HEK293 (cell line): ENCODE measurements at regions not wholly inside any gene's neighbourhood (a gene's known extent, or its start where the extent isn't known, plus 50 kb on each side); places are given as distances from the start of the nearest gene placed in this dataset.
A peak's percentile ranks its signal among the peaks of the same experiment; 100 is the strongest.

Experiments
- GLI4 ChIP-seq: fragments of 450-650 bp; formaldehyde crosslinking; IDR thresholded peaks from 2 replicates; pipeline ENCODE4 v1.5.1; 2016; ENCODE audit warnings: missing biosample characterization, missing genetic modification characterization
- OSR2 ChIP-seq: fragments of 450-650 bp; formaldehyde crosslinking; IDR thresholded peaks from 2 replicates; pipeline ENCODE4 v1.5.1; 2016; ENCODE audit warnings: missing biosample characterization, missing genetic modification characterization
- WT1 ChIP-seq: fragments of 450-650 bp; formaldehyde crosslinking; IDR thresholded peaks from 2 replicates; pipeline ENCODE4 v1.5.1; 2016; ENCODE audit warnings: missing biosample characterization, missing genetic modification characterization
- ZBTB1 ChIP-seq: fragments of 450-650 bp; formaldehyde crosslinking; IDR thresholded peaks from 2 replicates; pipeline ENCODE4 v1.5.1; 2016; ENCODE audit warnings: missing biosample characterization, missing genetic modification characterization
- ZBTB17 ChIP-seq: fragments of 450-650 bp; formaldehyde crosslinking; IDR thresholded peaks from 2 replicates; pipeline ENCODE4 v1.5.1; 2016; ENCODE audit warnings: missing biosample characterization, missing genetic modification characterization
- ZNF10 ChIP-seq: fragments of 450-650 bp; formaldehyde crosslinking; IDR thresholded peaks from 2 replicates; pipeline ENCODE4 v1.5.1; 2017; ENCODE audit warnings: missing biosample characterization, missing genetic modification characterization
- ZNF121 ChIP-seq: fragments of 450-650 bp; formaldehyde crosslinking; IDR thresholded peaks from 2 replicates; pipeline ENCODE4 v1.5.1; 2016; ENCODE audit warnings: missing biosample characterization, missing genetic modification characterization
- ZNF16 ChIP-seq: fragments of 450-650 bp; formaldehyde crosslinking; IDR thresholded peaks from 2 replicates; pipeline ENCODE4 v1.5.1; 2016; ENCODE audit warnings: low read depth, missing biosample characterization, missing genetic modification characterization
- ZNF19 ChIP-seq: fragments of 450-650 bp; formaldehyde crosslinking; IDR thresholded peaks from 2 replicates; pipeline ENCODE4; 2016; ENCODE audit warnings: missing biosample characterization, missing genetic modification characterization, low read depth
- ZNF221 ChIP-seq: fragments of 450-650 bp; formaldehyde crosslinking; IDR thresholded peaks from 2 replicates; pipeline ENCODE4 v1.5.1; 2017; ENCODE audit warnings: missing biosample characterization, missing genetic modification characterization, borderline replicate concordance
- ZNF423 ChIP-seq: fragments of 450-650 bp; formaldehyde crosslinking; IDR thresholded peaks from 2 replicates; pipeline ENCODE4 v1.5.1; 2016; ENCODE audit warnings: missing biosample characterization, missing genetic modification characterization
- ZNF426 ChIP-seq: fragments of 450-650 bp; formaldehyde crosslinking; IDR thresholded peaks from 2 replicates; pipeline ENCODE4 v1.5.1; 2017; ENCODE audit warnings: missing biosample characterization, missing genetic modification characterization, mild to moderate bottlenecking, inconsistent platforms, moderate library complexity
- ZNF510 ChIP-seq: fragments of 450-650 bp; formaldehyde crosslinking; IDR thresholded peaks from 2 replicates; pipeline ENCODE4 v1.5.1; 2018; ENCODE audit warnings: mild to moderate bottlenecking, missing genetic modification characterization, missing biosample characterization; ENCODE audit not compliant: insufficient replicate concordance
- ZNF585B ChIP-seq: fragments of 450-650 bp; formaldehyde crosslinking; IDR thresholded peaks from 2 replicates; pipeline ENCODE4 v1.5.1; 2016; ENCODE audit warnings: missing biosample characterization, missing genetic modification characterization
- ZNF596 ChIP-seq: fragments of 450-650 bp; IDR thresholded peaks from 2 replicates; pipeline ENCODE4 v1.5.0; 2018; ENCODE audit warnings: missing biosample characterization, mild to moderate bottlenecking, missing genetic modification characterization, moderate library complexity
- ZNF777 ChIP-seq: fragments of 450-650 bp; formaldehyde crosslinking; IDR thresholded peaks from 2 replicates; pipeline ENCODE4 v1.5.1; 2017; ENCODE audit warnings: missing biosample characterization, missing genetic modification characterization, borderline replicate concordance
- ZNF785 ChIP-seq: fragments of 450-650 bp; formaldehyde crosslinking; IDR thresholded peaks from 2 replicates; pipeline ENCODE4 v1.5.1; 2016; ENCODE audit warnings: missing biosample characterization, missing genetic modification characterization
- ZNF830 ChIP-seq: fragments of 450-650 bp; IDR thresholded peaks from 2 replicates; pipeline ENCODE4 v1.5.0; 2018; ENCODE audit warnings: missing biosample characterization, missing genetic modification characterization, low read depth, mild to moderate bottlenecking, moderate library complexity
- TF ChIP-seq, protein P1 (sequence below): fragments of 450-650 bp; formaldehyde crosslinking; IDR thresholded peaks from 2 replicates; pipeline ENCODE4 v1.5.1; 2016; ENCODE audit warnings: missing biosample characterization, missing genetic modification characterization
- TF ChIP-seq, protein P2 (sequence below): fragments of 450-650 bp; formaldehyde crosslinking; IDR thresholded peaks from 2 replicates; pipeline ENCODE4 v1.5.1; 2016; ENCODE audit warnings: missing biosample characterization, missing genetic modification characterization
- TF ChIP-seq, protein P3 (sequence below): fragments of 450-650 bp; formaldehyde crosslinking; IDR thresholded peaks from 2 replicates; pipeline ENCODE4 v1.5.1; 2016; ENCODE audit warnings: missing biosample characterization, missing genetic modification characterization
- TF ChIP-seq, protein P4 (sequence below): fragments of 450-650 bp; formaldehyde crosslinking; IDR thresholded peaks from 2 replicates; pipeline ENCODE4 v1.5.1; 2016; ENCODE audit warnings: missing biosample characterization, missing genetic modification characterization
- TF ChIP-seq, protein P5 (sequence below): fragments of 450-650 bp; formaldehyde crosslinking; IDR thresholded peaks from 2 replicates; pipeline ENCODE4 v1.5.1; 2017; ENCODE audit warnings: missing biosample characterization, mild to moderate bottlenecking, missing genetic modification characterization, moderate library complexity
- TF ChIP-seq, protein P6 (sequence below): fragments of 450-650 bp; formaldehyde crosslinking; IDR thresholded peaks from 2 replicates; pipeline ENCODE4; 2016; ENCODE audit warnings: missing biosample characterization, missing genetic modification characterization
- TF ChIP-seq, protein P7 (sequence below): fragments of 450-650 bp; formaldehyde crosslinking; IDR thresholded peaks from 2 replicates; pipeline ENCODE4 v1.5.1; 2016; ENCODE audit warnings: missing biosample characterization, missing genetic modification characterization, borderline replicate concordance

DNA sequence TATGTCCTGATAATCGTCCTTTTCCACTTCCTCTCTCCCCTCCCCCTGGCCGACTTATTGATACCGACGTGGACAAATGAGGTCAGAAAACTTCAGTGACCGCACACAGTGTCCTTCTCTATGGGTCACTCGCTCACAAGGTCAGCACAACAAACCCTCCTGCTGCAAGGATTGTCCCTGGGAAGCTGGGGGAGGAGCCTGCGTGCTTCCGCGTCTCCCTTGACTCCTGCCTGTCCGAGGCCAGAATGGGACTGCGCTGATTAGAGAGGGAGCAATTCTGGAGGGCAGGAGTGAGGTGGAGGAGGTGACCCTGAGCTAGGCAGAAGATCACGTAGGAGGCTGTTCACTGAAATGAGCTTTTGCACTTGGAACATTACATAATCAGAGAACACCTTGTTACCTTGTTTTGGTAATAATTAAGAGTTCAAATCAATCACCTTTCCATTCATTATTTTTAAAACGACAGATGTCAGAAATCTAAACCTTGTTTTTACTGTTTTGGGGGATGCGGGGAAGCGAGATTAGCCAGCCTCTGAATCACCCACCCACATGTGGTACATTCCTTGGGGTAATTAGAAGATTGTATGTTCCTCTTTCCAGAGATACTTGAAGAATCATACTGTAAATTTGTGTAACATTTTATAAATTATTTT lies 70.6 kb downstream of the CTAGE1 start (continued):
- TF ChIP-seq ZNF785 (tag by site-specific recombination), result no peak
- TF ChIP-seq ZNF596 (tag by site-specific recombination), result no peak
- TF ChIP-seq ZNF423, result no peak
- TF ChIP-seq, protein P1, sequence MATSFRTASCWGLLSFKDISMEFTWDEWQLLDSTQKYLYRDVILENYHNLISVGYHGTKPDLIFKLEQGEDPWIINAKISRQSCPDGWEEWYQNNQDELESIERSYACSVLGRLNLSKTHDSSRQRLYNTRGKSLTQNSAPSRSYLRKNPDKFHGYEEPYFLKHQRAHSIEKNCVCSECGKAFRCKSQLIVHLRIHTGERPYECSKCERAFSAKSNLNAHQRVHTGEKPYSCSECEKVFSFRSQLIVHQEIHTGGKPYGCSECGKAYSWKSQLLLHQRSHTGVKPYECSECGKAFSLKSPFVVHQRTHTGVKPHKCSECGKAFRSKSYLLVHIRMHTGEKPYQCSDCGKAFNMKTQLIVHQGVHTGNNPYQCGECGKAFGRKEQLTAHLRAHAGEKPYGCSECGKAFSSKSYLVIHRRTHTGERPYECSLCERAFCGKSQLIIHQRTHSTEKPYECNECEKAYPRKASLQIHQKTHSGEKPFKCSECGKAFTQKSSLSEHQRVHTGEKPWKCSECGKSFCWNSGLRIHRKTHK (tag by site-specific recombination), result no peak
- TF ChIP-seq, protein P2, sequence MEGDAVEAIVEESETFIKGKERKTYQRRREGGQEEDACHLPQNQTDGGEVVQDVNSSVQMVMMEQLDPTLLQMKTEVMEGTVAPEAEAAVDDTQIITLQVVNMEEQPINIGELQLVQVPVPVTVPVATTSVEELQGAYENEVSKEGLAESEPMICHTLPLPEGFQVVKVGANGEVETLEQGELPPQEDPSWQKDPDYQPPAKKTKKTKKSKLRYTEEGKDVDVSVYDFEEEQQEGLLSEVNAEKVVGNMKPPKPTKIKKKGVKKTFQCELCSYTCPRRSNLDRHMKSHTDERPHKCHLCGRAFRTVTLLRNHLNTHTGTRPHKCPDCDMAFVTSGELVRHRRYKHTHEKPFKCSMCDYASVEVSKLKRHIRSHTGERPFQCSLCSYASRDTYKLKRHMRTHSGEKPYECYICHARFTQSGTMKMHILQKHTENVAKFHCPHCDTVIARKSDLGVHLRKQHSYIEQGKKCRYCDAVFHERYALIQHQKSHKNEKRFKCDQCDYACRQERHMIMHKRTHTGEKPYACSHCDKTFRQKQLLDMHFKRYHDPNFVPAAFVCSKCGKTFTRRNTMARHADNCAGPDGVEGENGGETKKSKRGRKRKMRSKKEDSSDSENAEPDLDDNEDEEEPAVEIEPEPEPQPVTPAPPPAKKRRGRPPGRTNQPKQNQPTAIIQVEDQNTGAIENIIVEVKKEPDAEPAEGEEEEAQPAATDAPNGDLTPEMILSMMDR (tag by site-specific recombination), result no peak
- TF ChIP-seq, protein P3, sequence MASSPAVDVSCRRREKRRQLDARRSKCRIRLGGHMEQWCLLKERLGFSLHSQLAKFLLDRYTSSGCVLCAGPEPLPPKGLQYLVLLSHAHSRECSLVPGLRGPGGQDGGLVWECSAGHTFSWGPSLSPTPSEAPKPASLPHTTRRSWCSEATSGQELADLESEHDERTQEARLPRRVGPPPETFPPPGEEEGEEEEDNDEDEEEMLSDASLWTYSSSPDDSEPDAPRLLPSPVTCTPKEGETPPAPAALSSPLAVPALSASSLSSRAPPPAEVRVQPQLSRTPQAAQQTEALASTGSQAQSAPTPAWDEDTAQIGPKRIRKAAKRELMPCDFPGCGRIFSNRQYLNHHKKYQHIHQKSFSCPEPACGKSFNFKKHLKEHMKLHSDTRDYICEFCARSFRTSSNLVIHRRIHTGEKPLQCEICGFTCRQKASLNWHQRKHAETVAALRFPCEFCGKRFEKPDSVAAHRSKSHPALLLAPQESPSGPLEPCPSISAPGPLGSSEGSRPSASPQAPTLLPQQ (tag by site-specific recombination), result no peak
- no peak for TF ChIP-seq ZNF16
- TF ChIP-seq ZNF777 (tag by site-specific recombination), result no peak
- TF ChIP-seq, protein P4, sequence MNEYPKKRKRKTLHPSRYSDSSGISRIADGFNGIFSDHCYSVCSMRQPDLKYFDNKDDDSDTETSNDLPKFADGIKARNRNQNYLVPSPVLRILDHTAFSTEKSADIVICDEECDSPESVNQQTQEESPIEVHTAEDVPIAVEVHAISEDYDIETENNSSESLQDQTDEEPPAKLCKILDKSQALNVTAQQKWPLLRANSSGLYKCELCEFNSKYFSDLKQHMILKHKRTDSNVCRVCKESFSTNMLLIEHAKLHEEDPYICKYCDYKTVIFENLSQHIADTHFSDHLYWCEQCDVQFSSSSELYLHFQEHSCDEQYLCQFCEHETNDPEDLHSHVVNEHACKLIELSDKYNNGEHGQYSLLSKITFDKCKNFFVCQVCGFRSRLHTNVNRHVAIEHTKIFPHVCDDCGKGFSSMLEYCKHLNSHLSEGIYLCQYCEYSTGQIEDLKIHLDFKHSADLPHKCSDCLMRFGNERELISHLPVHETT, result no peak
- TF ChIP-seq ZBTB1 (tag by site-specific recombination), result no peak
- TF ChIP-seq ZNF19 (tag by site-specific recombination), result no peak
- TF ChIP-seq, protein P5, sequence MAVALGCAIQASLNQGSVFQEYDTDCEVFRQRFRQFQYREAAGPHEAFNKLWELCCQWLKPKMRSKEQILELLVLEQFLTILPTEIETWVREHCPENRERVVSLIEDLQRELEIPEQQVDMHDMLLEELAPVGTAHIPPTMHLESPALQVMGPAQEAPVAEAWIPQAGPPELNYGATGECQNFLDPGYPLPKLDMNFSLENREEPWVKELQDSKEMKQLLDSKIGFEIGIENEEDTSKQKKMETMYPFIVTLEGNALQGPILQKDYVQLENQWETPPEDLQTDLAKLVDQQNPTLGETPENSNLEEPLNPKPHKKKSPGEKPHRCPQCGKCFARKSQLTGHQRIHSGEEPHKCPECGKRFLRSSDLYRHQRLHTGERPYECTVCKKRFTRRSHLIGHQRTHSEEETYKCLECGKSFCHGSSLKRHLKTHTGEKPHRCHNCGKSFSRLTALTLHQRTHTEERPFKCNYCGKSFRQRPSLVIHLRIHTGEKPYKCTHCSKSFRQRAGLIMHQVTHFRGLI (tag by site-specific recombination), result no peak
- TF ChIP-seq, protein P6, sequence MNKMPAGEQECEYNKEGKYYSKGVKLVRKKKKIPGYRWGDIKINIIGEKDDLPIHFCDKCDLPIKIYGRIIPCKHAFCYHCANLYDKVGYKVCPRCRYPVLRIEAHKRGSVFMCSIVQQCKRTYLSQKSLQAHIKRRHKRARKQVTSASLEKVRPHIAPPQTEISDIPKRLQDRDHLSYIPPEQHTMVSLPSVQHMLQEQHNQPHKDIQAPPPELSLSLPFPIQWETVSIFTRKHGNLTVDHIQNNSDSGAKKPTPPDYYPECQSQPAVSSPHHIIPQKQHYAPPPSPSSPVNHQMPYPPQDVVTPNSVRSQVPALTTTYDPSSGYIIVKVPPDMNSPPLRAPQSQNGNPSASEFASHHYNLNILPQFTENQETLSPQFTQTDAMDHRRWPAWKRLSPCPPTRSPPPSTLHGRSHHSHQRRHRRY, result no peak
- TF ChIP-seq OSR2, result no peak; the same call in 1 of the 2 replicates
- TF ChIP-seq ZNF426 (tag by site-specific recombination), result no peak
- no peak for TF ChIP-seq GLI4
- TF ChIP-seq ZNF830, result no peak
- TF ChIP-seq, protein P7, sequence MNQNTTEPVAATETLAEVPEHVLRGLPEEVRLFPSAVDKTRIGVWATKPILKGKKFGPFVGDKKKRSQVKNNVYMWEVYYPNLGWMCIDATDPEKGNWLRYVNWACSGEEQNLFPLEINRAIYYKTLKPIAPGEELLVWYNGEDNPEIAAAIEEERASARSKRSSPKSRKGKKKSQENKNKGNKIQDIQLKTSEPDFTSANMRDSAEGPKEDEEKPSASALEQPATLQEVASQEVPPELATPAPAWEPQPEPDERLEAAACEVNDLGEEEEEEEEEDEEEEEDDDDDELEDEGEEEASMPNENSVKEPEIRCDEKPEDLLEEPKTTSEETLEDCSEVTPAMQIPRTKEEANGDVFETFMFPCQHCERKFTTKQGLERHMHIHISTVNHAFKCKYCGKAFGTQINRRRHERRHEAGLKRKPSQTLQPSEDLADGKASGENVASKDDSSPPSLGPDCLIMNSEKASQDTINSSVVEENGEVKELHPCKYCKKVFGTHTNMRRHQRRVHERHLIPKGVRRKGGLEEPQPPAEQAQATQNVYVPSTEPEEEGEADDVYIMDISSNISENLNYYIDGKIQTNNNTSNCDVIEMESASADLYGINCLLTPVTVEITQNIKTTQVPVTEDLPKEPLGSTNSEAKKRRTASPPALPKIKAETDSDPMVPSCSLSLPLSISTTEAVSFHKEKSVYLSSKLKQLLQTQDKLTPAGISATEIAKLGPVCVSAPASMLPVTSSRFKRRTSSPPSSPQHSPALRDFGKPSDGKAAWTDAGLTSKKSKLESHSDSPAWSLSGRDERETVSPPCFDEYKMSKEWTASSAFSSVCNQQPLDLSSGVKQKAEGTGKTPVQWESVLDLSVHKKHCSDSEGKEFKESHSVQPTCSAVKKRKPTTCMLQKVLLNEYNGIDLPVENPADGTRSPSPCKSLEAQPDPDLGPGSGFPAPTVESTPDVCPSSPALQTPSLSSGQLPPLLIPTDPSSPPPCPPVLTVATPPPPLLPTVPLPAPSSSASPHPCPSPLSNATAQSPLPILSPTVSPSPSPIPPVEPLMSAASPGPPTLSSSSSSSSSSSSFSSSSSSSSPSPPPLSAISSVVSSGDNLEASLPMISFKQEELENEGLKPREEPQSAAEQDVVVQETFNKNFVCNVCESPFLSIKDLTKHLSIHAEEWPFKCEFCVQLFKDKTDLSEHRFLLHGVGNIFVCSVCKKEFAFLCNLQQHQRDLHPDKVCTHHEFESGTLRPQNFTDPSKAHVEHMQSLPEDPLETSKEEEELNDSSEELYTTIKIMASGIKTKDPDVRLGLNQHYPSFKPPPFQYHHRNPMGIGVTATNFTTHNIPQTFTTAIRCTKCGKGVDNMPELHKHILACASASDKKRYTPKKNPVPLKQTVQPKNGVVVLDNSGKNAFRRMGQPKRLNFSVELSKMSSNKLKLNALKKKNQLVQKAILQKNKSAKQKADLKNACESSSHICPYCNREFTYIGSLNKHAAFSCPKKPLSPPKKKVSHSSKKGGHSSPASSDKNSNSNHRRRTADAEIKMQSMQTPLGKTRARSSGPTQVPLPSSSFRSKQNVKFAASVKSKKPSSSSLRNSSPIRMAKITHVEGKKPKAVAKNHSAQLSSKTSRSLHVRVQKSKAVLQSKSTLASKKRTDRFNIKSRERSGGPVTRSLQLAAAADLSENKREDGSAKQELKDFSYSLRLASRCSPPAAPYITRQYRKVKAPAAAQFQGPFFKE (tag by site-specific recombination), result no peak
- TF ChIP-seq ZNF585B (tag by site-specific recombination), result no peak
- TF ChIP-seq ZNF510, result no peak
- TF ChIP-seq ZNF221 (tag by site-specific recombination), result no peak
- TF ChIP-seq ZNF121 (tag by site-specific recombination), result no peak
- no peak for TF ChIP-seq WT1 (tag by site-specific recombination)
- no peak for TF ChIP-seq ZNF10
- TF ChIP-seq ZBTB17 (tag by site-specific recombination), result peak; percentile 51
